Aorta (tissue), 5 donors: ENCODE measurements at regions not wholly inside any gene's neighbourhood (a gene's known extent, or its start where the extent isn't known, plus 50 kb on each side); places are given as distances from the start of the nearest gene placed in this dataset.
"Not testable (repeated sequence)": the region's sequence is repeated elsewhere in the genome, so short reads cannot be mapped to it uniquely, and the experiment has no call there.

Experiments
- ATAC-seq: fragments of 200-7000 bp; cut with Tn5 transposase; one replicate; pipeline ENCODE4 v1.9.1; 2022; ENCODE audit warnings: moderate library complexity; ENCODE audit not compliant: low FRiP score
- DNase-seq, 2 donors: peaks; one replicate each; pipeline ENCODE4 v3.0.0-alpha.2; 2020
- H3K27ac ChIP-seq, 2 donors: one replicate each; pipeline ENCODE4 v1.5.1; 2013; ENCODE audit warnings: low read length in 2 of 2, mild to moderate bottlenecking in 2 of 2, moderate library complexity in 2 of 2, control low read depth in 1 of 2, inconsistent platforms in 1 of 2, low read depth in 1 of 2
- H3K27me3 ChIP-seq, 2 donors: one replicate each; pipeline ENCODE4 v1.6.1; 2013; ENCODE audit warnings: control low read depth in 1 of 2, low read length in 1 of 2, mild to moderate bottlenecking in 1 of 2, moderate library complexity in 1 of 2; ENCODE audit not compliant: insufficient read depth in 2 of 2, control insufficient read depth in 1 of 2
- H3K36me3 ChIP-seq, 2 donors: one replicate each; pipeline ENCODE4 v1.6.1; 2013; ENCODE audit warnings: control low read depth in 1 of 2, low read length in 1 of 2, mild to moderate bottlenecking in 1 of 2; ENCODE audit not compliant: insufficient read depth in 2 of 2, control insufficient read depth in 1 of 2
- H3K4me1 ChIP-seq, 2 donors: one replicate each; pipeline ENCODE4 v1.6.1; 2013; ENCODE audit warnings: low read length in 2 of 2, control low read depth in 1 of 2, mild to moderate bottlenecking in 1 of 2, moderate library complexity in 1 of 2; ENCODE audit not compliant: insufficient read depth in 2 of 2, control insufficient read depth in 1 of 2
- H3K4me3 ChIP-seq, 2 donors: one replicate each; pipeline ENCODE4 v1.5.1; 2013; ENCODE audit warnings: low read length in 2 of 2, control low read depth in 1 of 2, mild to moderate bottlenecking in 1 of 2
- H3K9me3 ChIP-seq: one replicate; pipeline ENCODE4 v1.6.1; 2013; ENCODE audit warnings: mild to moderate bottlenecking, low read length; ENCODE audit not compliant: control insufficient read depth
- WGBS, 2 donors: extraction: QIAGEN DNeasy Blood & Tissue Kit; methylation state at CpG; one replicate each; pipeline ENCODE4 v1.1.7; 2013; 5-methylcytosine and 5-hydroxymethylcytosine counted together
- intact Hi-C, 2 donors: fragments of 100-400 bp; cut with DNase I; formaldehyde crosslinking; loops; one replicate each; pipeline versions ENCODE4 v1.14.2 to v1.15.0; 2022
- donor health status: healthy with polysubstance abuse.
- donor health status: Bipolar disorder and iron deficiency.
- donor health status: DM: no; HTN: no; CAD: no.
- donor health status: DM: no; HTN: no; CAD: no.
- donor health status: DM: yes; HTN: yes; CAD: no.

GRCh38 chr1:149279512-149279911 is 176.2 kb upstream of the NBPF9 start:
- H3K36me3 ChIP-seq, intact Hi-C loops, H3K9me3 ChIP-seq, ATAC-seq, H3K27ac ChIP-seq, H3K4me3 ChIP-seq, H3K4me1 ChIP-seq, DNase-seq, H3K27me3 ChIP-seq: not testable (repeated sequence)
- 95 to 100% methylated on average over 1 of the region's 2 CpGs for whole genome bisulfite sequencing, 2 donors

- H3K4me3 ChIP-seq, intact Hi-C loops, H3K4me1 ChIP-seq, DNase-seq, H3K27me3 ChIP-seq, H3K27ac ChIP-seq, H3K36me3 ChIP-seq, H3K9me3 ChIP-seq: not testable (repeated sequence)
- peak; percentile 71 for ATAC-seq
- no CpG with 5 or more reads among the region's 4 CpGs for WGBS, 2 donors
Measured at GRCh38 chr1:149284773-149285172, 181.4 kb upstream of the NBPF9 start.

- DNase-seq, intact Hi-C loops, H3K36me3 ChIP-seq, H3K4me1 ChIP-seq, H3K9me3 ChIP-seq, H3K27ac ChIP-seq, H3K4me3 ChIP-seq, H3K27me3 ChIP-seq: not testable (repeated sequence)
- no CpG with 5 or more reads among the region's 14 CpGs for WGBS, 2 donors
- ATAC-seq = peak; percentile 61
Measured at GRCh38 chr1:149285205-149285604, 181.9 kb upstream of the NBPF9 start.

GRCh38 chr1:149285638-149286037 is 182.3 kb upstream of the NBPF9 start:
- DNase-seq = peak; percentile 83 to 86
- H3K27me3 ChIP-seq, intact Hi-C loops, H3K4me1 ChIP-seq, H3K9me3 ChIP-seq, H3K27ac ChIP-seq, H3K4me3 ChIP-seq, H3K36me3 ChIP-seq: not testable (repeated sequence)
- peak; percentile 92 for ATAC-seq
- whole genome bisulfite sequencing, 2 donors = 1 to 3% methylated on average over 11 to 13 of the region's 38 CpGs

GRCh38 chr1:149288580-149288979 is 185.2 kb upstream of the NBPF9 start:
- not testable (repeated sequence) for ATAC-seq, H3K27me3 ChIP-seq
- 88% methylated on average over 1 of the region's 1 CpG for whole genome bisulfite sequencing, 2 donors

GRCh38 chr1:149300478-149301218 is 174.2 kb upstream of the NBPF19 start:
- H3K36me3 ChIP-seq, H3K27ac ChIP-seq, H3K4me1 ChIP-seq, H3K27me3 ChIP-seq, DNase-seq, H3K9me3 ChIP-seq, intact Hi-C loops, H3K4me3 ChIP-seq: not testable (repeated sequence)
- peak; percentile 91 for ATAC-seq
- WGBS, 2 donors = no CpG with 5 or more reads among the region's 3 CpGs

More at GRCh38 chr1:149288580-149288979, 185.2 kb upstream of the NBPF9 start:
- DNase-seq, H3K4me1 ChIP-seq, H3K4me3 ChIP-seq, intact Hi-C loops, H3K27ac ChIP-seq, H3K36me3 ChIP-seq, H3K9me3 ChIP-seq: not testable (repeated sequence)

GRCh38 chr1:149301282-149301681 is 173.6 kb upstream of the NBPF19 start:
- H3K36me3 ChIP-seq, H3K27me3 ChIP-seq, DNase-seq, intact Hi-C loops, H3K9me3 ChIP-seq, H3K27ac ChIP-seq, ATAC-seq, H3K4me3 ChIP-seq, H3K4me1 ChIP-seq: not testable (repeated sequence)
- WGBS, 2 donors = 70 to 79% methylated on average over 3 of the region's 4 CpGs

GRCh38 chr1:149304796-149305195 is 170.0 kb upstream of the NBPF19 start:
- whole genome bisulfite sequencing, 2 donors = no CpG with 5 or more reads among the region's 2 CpGs
- intact Hi-C loops = not testable (repeated sequence)
- ATAC-seq = peak; percentile 73

GRCh38 chr1:149307640-149308039 is 167.2 kb upstream of the NBPF19 start:
- ATAC-seq, H3K27me3 ChIP-seq, H3K9me3 ChIP-seq, DNase-seq, H3K4me3 ChIP-seq, H3K27ac ChIP-seq, intact Hi-C loops, H3K36me3 ChIP-seq, H3K4me1 ChIP-seq: not testable (repeated sequence)
- 95 to 96% methylated on average over 2 of the region's 8 CpGs for WGBS, 2 donors

More at GRCh38 chr1:149304796-149305195, 170.0 kb upstream of the NBPF19 start:
- not testable (repeated sequence) for H3K4me3 ChIP-seq, H3K9me3 ChIP-seq, H3K36me3 ChIP-seq, DNase-seq, H3K27ac ChIP-seq, H3K4me1 ChIP-seq, H3K27me3 ChIP-seq
